Left cardiac atrium (tissue), 4 donors: ENCODE measurements at regions not wholly inside any gene's neighbourhood (a gene's known extent, or its start where the extent isn't known, plus 50 kb on each side); places are given as distances from the start of the nearest gene placed in this dataset.

Experiments used
- ATAC-seq, 2 donors: fragments of 200-7000 bp; cut with Tn5 transposase; one replicate each; pipeline ENCODE4 v1.9.1; 2020; ENCODE audit warnings: mild to moderate bottlenecking in 2 of 2, moderate library complexity in 2 of 2
- DNase-seq: peaks from one replicate; pipeline ENCODE4 v3.0.0-alpha.2; 2020
- intact Hi-C, 2 donors: fragments of 100-400 bp; cut with DNase I; formaldehyde crosslinking; loops; one replicate each; pipeline versions ENCODE4 v1.14.1 to v1.15.1; 2022 to 2023
- donor health status: DM: no; HTN: yes; CAD: no.
- donor health status: DM: no; HTN: yes; CAD: no; lungs with severe emphysema.
- donor health status: DM: yes; HTN: yes; CAD: no.
- donor health status: Dilated cardiomyopathy.

DNA sequence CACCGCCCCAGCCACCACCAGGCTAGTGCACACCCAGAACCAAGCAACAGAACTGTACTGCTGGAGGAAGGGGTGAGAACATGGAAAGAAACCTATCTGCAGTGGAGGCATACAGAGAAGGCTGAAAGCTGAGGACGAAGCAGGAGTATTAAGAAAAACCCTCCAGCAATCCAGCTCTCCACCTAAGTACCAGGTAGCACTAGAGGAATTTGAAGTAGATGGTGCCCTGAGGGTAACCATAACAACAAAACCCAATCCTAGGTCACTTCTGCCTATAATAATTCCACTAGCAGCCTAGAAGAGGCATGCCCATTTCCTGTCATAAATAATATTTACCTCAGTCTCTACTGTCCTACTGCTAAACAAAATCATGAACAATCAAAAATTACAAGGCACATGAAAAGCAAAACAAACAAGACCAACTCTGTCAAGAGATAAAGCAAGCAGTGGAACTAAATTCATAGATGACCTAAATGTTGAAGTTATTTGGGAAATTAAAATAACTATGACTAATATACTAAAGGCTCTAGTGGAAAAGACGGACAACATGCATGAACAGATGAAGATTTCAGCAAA is 51.1 kb downstream of the HYCC1 start:
- intact Hi-C loops: loop anchor here in 1 of 2 donors (10.0 kb wide), 1 partner anchor 92 kb away; no protein-coding TSS in a partner anchor
- DNase-seq (no peak), ATAC-seq (no peak)

DNA sequence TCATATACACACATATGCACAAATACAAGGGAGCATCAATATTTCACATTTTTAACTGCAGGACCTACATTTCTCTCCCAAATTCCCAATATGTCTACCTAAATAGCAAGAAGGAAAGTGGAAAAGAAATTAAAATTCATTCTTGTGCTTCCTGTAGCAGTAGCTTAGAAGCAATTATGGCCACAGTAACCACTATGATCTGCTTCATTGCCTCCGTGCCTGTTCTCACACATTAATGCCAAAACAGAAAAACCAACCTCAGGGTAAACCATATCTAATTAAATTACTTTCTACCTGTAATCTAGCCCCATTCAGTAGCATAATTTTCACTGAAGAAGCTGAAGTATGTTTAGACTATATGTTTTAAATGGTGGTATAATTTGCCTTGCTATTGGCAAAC is 55.2 kb downstream of the HYCC1 start:
- DNase-seq (no peak), ATAC-seq (no peak)
- intact Hi-C loops: loop anchor here in 1 of 2 donors (10.0 kb wide), 2 partner anchors 56 to 104 kb away; partner anchors contain the start of gene HYCC1

DNA sequence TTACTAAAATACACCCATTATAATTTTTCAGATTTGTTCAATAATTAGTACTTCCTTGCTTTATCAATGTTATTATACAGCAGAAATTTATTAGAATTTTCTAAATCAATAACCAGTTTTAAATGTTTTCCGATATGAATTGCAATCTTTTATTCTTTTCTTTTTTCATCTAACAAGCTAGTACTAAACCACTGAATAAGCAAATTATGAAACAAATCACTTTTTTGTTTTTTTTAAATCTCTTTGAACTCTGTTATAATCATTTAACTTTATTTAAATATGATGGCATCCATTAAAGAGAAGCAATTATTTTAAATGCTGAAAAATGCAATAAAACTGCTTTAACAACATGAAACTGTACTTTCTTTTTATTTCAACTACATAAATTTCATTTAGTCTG is 59.7 kb downstream of the HYCC1 start:
- intact Hi-C loops: loop anchor here in 1 of 2 donors (10.0 kb wide), 2 partner anchors 61 to 99 kb away; partner anchors contain the start of gene HYCC1
- ATAC-seq (no peak), DNase-seq (no peak)

DNA sequence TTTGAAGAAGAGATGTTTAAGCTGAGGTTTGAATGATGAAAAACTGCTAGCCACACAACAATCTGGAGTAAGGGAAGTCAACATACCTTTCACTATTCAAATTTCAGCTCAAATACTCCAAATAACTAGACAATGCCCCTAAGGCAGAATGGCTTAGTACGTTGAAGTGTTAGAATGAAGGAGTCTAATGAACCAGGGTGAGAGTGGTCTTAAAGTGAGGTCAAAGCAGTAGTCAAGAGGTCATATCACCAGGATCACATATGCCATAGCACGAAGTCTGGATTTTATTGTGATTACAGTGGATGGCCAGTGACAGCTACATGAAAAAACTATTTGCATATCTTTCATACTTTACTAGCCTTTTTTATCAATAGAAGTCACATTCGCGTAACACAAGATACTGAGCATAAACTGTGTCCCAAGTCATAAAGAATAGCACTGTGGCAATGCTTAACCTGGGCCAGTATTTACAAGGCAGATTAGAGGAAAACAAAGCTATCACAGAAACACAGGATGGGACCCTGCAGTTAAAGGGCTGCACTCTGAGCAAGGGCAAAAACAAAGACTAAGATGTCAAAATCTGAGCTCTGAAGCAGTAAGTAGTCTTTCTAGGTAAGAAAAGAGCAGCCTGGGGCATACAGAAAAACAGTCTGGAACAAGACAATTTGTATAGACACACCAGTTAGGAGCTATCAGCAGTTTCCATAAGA is 61.5 kb downstream of the HYCC1 start:
- DNase-seq (no peak), ATAC-seq (no peak)
- intact Hi-C loops: loop anchor here in 1 of 2 donors (10.0 kb wide), 2 partner anchors 62 to 98 kb away; partner anchors contain the start of gene HYCC1

DNA sequence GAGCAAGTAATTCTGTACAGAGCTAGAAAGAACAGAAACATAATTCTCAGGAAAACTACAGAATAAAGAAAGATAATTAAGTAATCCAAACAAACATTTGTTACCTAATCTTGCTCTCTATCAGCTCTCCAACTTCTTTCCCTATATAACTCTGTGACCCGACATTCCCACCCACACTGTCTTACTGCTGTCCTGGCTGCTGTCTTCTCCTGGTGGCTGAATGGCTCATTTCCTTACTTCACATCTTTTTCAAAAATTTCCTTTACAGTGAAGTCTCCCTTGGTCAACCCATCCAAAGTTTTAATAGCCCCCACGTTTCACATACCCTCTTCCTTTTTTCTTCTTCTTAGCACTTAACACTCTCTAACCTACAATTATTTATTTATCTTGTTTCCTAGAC is 64.0 kb downstream of the HYCC1 start:
- ATAC-seq (no peak), DNase-seq (no peak)
- intact Hi-C loops: loop anchor here in 1 of 2 donors (10.0 kb wide), 2 partner anchors 65 to 95 kb away; partner anchors contain the start of gene HYCC1

DNA sequence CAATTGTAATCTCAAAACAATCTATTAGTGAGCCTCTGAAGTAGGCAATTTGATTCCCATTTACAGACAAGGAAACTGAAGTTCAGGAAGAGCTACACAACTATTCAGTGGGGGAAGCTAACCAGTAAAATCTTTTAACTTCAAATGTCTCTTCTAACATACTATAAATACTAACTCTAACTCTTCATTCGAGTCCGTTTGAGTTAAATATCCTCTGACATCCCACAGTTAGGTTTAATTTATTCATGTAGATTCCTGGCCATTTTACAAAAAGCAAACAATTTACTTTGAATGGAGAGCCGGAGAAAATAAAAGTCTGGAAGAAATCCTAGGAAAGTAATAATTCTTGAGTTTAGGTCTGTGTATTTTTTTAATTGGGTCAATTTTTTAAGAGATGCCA is 64.7 kb downstream of the HYCC1 start:
- intact Hi-C loops: no loop called here
- DNase-seq (no peak), ATAC-seq (no peak)

DNA sequence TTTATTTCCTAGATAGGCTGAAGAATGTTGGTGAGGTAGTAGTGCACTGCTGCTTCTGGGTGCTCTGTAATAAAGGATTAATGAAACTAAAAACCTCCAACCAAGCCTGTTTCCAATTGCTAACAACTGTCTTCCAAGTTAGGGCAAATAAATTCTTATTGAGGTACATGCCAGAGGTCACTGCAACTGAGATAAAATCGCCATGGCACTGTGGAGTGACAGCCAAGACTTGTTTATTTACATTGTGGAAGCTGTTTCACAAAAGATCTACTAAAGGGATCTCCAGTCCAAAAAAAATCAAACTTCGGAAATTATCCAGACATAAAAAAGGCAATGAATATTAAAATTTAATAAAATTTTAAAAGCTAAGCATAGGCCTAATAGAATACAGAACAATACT is 65.2 kb downstream of the HYCC1 start:
- ATAC-seq (no peak), DNase-seq (no peak)
- intact Hi-C loops: no loop called here

DNA sequence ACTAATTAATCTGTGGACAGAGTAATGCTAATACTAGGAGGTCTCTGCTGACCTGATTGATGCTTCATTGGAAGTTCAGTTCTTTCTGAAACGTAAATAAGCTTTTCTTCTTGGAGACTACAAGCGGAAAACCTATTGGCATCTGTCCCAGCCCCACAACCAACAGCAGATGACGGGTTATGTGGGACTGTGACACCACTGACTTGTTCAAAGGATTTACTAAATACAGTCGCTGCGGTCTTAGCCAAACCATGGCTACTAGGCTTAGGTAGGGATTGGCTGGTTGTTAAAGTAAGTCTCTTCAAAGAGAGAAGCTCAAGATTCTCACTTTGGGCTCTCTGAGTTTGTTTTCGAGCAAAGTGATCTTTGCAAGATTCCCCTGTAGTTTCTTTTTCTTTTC is 68.3 kb downstream of the HYCC1 start:
- intact Hi-C loops: no loop called here
- no peak for DNase-seq
- no peak for ATAC-seq

DNA sequence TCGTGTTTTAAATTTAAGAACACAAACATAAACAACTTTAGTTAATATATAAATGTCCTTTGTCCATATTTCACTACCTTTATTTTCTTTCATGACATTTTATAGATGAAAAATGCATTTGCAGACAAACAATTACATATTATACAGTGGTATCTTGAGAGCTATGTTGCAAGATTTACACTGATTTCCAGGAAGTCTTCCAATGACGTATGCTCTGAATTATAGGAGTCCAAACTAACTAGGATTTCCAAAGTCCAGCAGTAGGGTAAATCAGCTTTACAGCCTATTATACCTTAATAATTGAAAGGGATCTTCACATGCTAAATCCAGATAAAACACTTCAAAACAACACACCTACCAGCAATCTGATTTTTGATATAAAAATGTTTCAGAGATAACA is 69.4 kb downstream of the HYCC1 start:
- intact Hi-C loops: no loop called here
- no peak for DNase-seq
- ATAC-seq: no peak

DNA sequence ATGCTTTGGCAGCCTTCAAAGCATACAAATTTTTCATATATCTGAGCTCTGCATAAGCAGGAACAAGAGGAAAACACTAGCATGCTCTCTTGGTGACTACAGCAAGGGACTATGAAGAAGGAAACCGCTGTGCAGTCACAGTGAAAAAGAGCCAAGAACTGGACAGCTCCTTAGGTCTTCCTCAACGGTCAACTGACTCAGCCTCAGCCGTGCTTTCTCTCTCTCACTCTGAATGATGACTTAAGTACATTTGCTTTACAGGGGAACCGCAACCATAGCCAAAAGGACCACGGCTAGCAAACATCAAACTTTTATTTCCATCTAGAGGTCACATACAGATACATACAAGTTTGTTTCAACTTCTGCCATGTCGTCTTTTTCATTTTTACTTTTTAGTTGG is 69.9 kb downstream of the HYCC1 start:
- DNase-seq (no peak), ATAC-seq (peak in 1 of 2 donors; percentile 59)
- intact Hi-C loops: no loop called here

DNA sequence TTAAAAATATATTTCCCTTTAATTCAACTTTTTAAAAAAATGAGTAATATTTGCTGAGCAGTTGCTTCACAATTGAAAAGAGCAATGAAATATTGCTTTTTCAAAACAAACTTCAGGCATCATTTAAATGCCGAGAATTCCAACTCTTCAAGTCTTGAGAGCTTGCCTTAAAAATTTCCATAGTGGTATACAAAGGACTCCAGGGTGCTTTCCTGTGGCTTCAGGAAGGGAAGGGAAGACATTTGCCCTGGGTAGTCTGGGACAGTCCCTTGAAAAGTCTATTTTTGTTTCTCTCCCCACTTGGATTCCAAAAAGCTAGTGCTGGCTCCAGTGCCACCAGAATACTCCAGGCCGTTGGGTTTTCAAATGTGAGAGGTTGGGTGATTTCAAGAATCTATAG is 71.7 kb downstream of the HYCC1 start:
- no peak for ATAC-seq
- no peak for DNase-seq
- intact Hi-C loops: no loop called here

DNA sequence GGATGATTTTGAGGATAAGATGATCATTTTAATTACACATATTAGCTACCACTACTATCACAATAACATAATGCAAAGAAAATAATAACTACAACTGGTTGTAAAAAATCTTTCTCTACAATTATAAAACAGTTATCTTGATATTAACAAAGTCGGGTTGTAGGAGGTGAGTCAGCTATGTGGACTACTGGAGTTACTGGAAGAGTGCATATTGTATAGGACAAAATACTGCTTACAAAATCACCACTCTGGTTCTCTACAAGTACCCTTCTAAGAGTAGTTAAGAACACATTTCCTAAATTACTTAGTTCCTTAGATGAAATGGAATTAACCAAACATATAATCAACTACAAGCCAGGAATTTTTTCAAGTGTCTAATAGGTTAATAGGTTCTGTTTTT is 74.1 kb downstream of the HYCC1 start:
- ATAC-seq: no peak
- intact Hi-C loops: no loop called here

DNA sequence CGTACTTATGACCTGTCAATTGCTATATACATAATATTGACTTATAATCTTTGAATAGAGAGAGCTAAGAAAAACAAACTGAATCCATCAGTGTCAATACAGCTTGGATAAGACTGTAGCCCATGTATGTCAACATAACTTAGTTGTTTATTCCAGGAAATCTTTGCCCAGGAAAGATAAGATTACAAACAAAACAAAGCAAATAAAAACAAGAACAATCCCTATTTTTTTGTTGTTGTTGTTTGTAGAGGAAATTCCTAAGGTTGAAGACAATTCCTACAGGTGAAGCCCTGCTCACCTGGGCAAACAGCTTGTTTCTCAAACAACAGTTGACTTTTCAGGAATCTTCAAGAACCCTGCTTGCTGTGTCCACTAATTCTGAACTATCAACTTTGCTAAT is 76.0 kb downstream of the HYCC1 start:
- ATAC-seq: no peak
- intact Hi-C loops: no loop called here
- no peak for DNase-seq

More for the DNA sequence above, 74.1 kb downstream of the HYCC1 start:
- no peak for DNase-seq

DNA sequence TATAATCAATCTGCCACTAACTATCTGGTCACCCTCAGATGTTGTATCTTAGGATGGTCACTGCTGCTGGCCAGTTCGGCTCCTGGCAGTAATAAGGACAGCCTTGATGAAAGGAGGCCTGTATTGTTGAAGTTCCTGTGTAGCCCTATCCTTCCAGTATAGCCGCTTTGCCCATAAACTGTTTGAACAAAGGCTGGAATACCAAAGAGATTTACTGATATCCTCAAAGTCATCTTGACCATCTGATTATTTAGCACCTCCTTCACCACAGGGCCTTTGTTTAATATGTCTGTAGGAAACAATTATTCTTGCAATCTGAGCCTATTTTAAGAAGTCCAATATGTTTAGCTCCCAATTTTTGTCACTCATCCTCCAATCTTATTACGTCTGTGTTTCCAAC is 77.7 kb downstream of the HYCC1 start:
- intact Hi-C loops: no loop called here
- ATAC-seq (no peak), DNase-seq (no peak)

DNA sequence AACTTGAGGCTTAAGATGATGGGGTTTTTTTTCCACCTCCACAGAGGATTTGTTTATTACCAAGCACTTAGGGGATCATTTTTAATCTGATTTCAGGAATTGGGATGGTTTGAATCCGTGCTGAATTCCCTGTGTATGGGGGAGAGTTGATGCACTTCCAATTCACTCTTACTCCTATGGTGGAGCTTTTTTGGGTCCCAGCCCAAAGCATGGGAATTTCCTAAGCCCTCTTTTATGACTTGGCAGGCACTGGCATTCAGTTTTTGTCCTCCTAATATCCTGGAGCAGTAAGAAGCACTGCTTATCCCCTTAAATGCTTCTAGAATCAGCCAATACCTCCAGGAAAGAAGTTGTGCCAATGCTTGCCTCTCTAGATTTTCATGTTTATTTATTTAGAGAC is 78.7 kb downstream of the HYCC1 start:
- intact Hi-C loops: no loop called here
- peak; percentile 23 to 40 for ATAC-seq
- DNase-seq: no peak

DNA sequence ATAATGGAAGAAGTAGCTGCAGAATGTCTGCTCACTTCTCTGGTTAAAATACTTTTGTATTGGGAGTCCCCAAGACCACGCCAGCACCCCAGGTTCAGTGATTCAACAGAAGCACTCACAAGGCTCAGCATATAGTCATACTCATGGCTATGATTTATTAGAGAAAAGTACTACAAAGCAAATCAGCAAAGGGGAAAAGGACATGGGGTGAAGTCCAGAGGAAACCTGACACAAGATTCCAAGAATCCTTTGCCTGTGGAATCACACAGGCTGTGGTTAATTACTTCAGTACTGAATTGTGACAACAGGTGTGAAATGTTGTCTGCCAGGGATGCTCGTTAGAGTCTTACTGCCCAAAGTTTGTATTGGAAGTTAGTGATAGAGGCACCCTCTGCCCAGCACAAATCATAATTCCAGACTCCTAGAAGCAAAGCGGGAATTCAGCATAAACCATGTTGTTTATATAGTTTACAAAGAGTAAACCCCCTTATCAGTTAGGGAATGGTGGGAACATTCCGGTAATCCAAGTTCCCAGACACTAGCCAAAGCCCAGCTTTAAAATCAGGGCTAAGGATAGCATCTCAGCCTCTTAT is 79.4 kb downstream of the HYCC1 start:
- no peak for DNase-seq
- ATAC-seq: peak in 1 of 2 donors; percentile 31
- intact Hi-C loops: no loop called here

DNA sequence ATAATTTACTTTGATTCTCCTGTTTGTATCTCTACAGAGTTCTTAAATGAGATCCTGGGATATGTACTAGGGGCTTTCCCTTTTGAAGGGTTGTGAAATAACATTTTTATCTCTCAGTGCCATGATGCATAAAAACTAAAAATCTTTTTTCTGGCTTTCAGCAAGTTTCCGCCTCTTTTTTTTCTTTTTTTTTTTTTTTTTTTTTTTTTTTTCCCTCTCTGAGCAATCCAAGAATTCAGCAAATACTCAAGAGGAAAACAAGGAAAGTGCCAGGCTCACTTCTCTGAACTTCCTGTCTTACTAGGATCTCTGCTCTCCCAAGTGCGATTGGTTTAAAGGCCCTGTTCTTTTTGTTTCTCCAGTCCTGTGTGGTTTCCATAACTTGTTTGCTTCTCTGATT is 79.9 kb downstream of the HYCC1 start:
- ATAC-seq (peak; percentile 74 to 80), DNase-seq (no peak)
- intact Hi-C loops: no loop called here

DNA sequence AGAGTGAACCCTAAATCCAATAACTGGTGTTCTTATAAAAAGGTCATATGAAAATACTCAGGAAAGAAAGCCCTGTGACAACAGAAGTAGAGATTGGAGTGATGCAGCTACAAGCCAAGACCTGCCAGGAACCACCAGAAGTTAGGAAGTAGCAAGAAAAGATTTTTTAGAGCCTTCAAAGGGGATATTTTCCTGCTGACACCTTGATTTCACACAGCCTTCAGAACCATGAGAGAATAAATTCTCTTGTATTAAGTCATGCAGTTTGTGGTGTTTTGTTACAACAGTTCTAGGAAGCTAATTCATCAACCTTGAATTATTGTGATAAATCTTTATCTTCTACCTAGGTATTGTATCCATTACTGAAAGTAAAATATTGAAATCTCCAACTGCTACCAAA is 81.0 kb downstream of the HYCC1 start:
- ATAC-seq (no peak), DNase-seq (no peak)
- intact Hi-C loops: no loop called here

DNA sequence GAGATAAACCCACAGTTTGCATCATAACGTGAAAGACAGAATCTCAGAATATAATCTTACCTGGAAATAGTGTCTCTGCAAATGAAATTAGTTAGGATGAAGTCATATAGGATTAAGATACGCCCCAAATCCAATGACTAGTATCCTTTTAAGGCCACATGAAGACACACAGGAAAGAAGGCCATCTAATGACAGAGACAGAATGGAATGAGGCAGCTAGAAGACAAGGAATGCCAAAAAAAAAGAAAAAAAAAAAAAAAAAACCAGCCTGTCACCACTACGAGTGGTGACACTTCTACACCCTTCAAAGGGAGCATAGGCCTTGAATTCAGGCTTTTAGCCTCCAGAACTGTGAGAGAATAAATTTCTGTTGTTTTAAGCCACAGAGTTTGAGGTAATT is 82.9 kb downstream of the HYCC1 start:
- intact Hi-C loops: no loop called here
- ATAC-seq (no peak), DNase-seq (no peak)

DNA sequence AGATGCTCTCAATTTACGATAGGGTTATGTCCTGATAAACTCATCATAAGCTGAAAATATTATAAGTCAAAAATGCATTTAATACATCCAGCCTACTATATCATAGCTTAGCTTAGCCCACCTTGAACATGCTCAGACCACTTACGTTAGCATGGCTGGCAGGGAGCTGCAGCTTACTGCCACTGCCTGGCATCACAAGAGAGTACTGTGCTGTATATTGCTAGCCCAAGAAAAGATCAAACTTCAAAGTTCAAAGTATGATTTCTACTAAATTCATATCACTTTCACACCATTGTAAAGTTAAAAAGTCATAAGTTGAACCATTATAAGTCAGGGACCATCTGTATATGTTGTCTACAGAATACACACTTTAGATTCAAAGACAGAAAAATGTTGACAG is 91.6 kb downstream of the HYCC1 start:
- DNase-seq (no peak), ATAC-seq (no peak)
- intact Hi-C loops: no loop called here
